Astrocyte (in vitro differentiated cells and primary cell): ENCODE measurements at regions not wholly inside any gene's neighbourhood (a gene's known extent, or its start where the extent isn't known, plus 50 kb on each side); places are given as distances from the start of the nearest gene placed in this dataset.

Source experiments
- DNase-seq: peaks from one replicate; pipeline ENCODE4 v3.0.0-alpha.2; 2010; ENCODE audit warnings: low read depth
- FAIRE-seq: peaks from 2 replicates; lab custom pipeline; 2011; peaks lifted over from hg19 to GRCh38; lab: Jason Lieb, UNC
- H2AFZ ChIP-seq: 2 replicates; pipeline ENCODE4 v1.6.0; 2012; ENCODE audit warnings: low read depth, low read length, inconsistent platforms
- H3K27ac ChIP-seq: 2 replicates; pipeline ENCODE4 v1.5.1; 2011; ENCODE audit warnings: low read depth, low read length, inconsistent platforms
- H3K27me3 ChIP-seq: 2 replicates; pipeline ENCODE4 v1.6.0; 2011; ENCODE audit warnings: low read length, inconsistent platforms; ENCODE audit not compliant: insufficient read depth
- H3K36me3 ChIP-seq: 2 replicates; pipeline ENCODE4 v1.5.1; 2011; ENCODE audit warnings: low read length, inconsistent platforms; ENCODE audit not compliant: insufficient read depth
- H3K4me1 ChIP-seq: 2 replicates; pipeline ENCODE4 v1.5.1; 2011; ENCODE audit warnings: low read length, inconsistent platforms; ENCODE audit not compliant: insufficient read depth
- H3K4me2 ChIP-seq: 2 replicates; pipeline ENCODE4 v1.6.0; 2012; ENCODE audit warnings: low read length, inconsistent platforms
- H3K4me3 ChIP-seq: 2 replicates; pipeline ENCODE4 v1.5.1; 2011; ENCODE audit warnings: low read depth, mild to moderate bottlenecking, low read length, inconsistent platforms; ENCODE audit not compliant: insufficient read depth
- H3K79me2 ChIP-seq: 2 replicates; pipeline ENCODE4 v1.6.0; 2012; ENCODE audit warnings: mild to moderate bottlenecking, low read length, inconsistent platforms; ENCODE audit not compliant: insufficient read depth
- H3K9ac ChIP-seq: 2 replicates; pipeline ENCODE4 v1.6.0; 2012; ENCODE audit warnings: mild to moderate bottlenecking, low read length, inconsistent platforms
- H3K9me3 ChIP-seq: 2 replicates; pipeline ENCODE4 v1.5.1; 2012; ENCODE audit warnings: low read depth, mild to moderate bottlenecking, low read length, inconsistent platforms; ENCODE audit not compliant: insufficient read depth
- H4K20me1 ChIP-seq: 2 replicates; pipeline ENCODE4 v1.6.0; 2012; ENCODE audit warnings: low read length, inconsistent platforms; ENCODE audit not compliant: insufficient read depth
- H3K27ac Mint-ChIP-seq: one replicate; pipeline ENCODE4 v1.8.0; 2021; ENCODE audit warnings: mild to moderate bottlenecking, mixed read lengths; ENCODE audit not compliant: unreplicated experiment
- H3K27me3 Mint-ChIP-seq: one replicate; pipeline ENCODE4 v1.8.0; 2021; ENCODE audit warnings: low read depth, mixed read lengths; ENCODE audit not compliant: unreplicated experiment
- H3K36me3 Mint-ChIP-seq: one replicate; pipeline ENCODE4 v1.8.0; 2021; ENCODE audit warnings: low read depth, mixed read lengths; ENCODE audit not compliant: unreplicated experiment
- H3K4me1 Mint-ChIP-seq: one replicate; pipeline ENCODE4 v1.8.0; 2021; ENCODE audit warnings: low read depth, mixed read lengths; ENCODE audit not compliant: unreplicated experiment
- H3K4me3 Mint-ChIP-seq: one replicate; pipeline ENCODE4 v1.8.0; 2021; ENCODE audit warnings: mild to moderate bottlenecking, moderate library complexity, mixed read lengths; ENCODE audit not compliant: unreplicated experiment
- H3K9me3 Mint-ChIP-seq: one replicate; pipeline ENCODE4 v1.8.0; 2021; ENCODE audit warnings: mild to moderate bottlenecking, mixed read lengths; ENCODE audit not compliant: unreplicated experiment
- CTCF ChIP-seq: IDR thresholded peaks from 2 replicates; pipeline ENCODE4 v1.5.1; 2011; ENCODE audit warnings: low read depth, mild to moderate bottlenecking, inconsistent platforms, low read length, moderate library complexity; ENCODE audit not compliant: insufficient read depth
- EZH2 ChIP-seq: IDR thresholded peaks from 2 replicates; pipeline ENCODE4 v1.6.1; 2012; ENCODE audit warnings: mild to moderate bottlenecking, low read length, inconsistent platforms; ENCODE audit not compliant: insufficient read depth

- H3K27ac Mint-ChIP-seq: no peak overlapping the region
- no peaks in the 10 kb centered on the region for H3K4me1 ChIP-seq
- no peaks in the 10 kb centered on the region for H3K9me3 ChIP-seq
- no peaks in the 10 kb centered on the region for H3K4me1 Mint-ChIP-seq
- TF ChIP-seq EZH2 (no peak), CTCF (no peak)
- no peak overlapping the region for H2AFZ ChIP-seq
- peaks cover 3% of the 10 kb centered on the region for H3K27me3 Mint-ChIP-seq
- no peak overlapping the region for H3K4me3 ChIP-seq
- no peak overlapping the region for H3K4me3 Mint-ChIP-seq
- no peak for FAIRE-seq
- no peak overlapping the region for H3K27ac ChIP-seq
- no peak overlapping the region for H3K9ac ChIP-seq
- no peaks in the 10 kb centered on the region for H4K20me1 ChIP-seq
- no peaks in the 10 kb centered on the region for H3K36me3 ChIP-seq
- DNase-seq: no peak
- no peak overlapping the region for H3K4me2 ChIP-seq
- H3K27me3 ChIP-seq: no peaks in the 10 kb centered on the region
- no peaks in the 10 kb centered on the region for H3K79me2 ChIP-seq
- peaks cover 9% of the 10 kb centered on the region for H3K9me3 Mint-ChIP-seq
- H3K36me3 Mint-ChIP-seq: no peaks in the 10 kb centered on the region
These were observed 427.0 kb upstream of the RBFOX1 start for GRCh38 chr16:6905601-6906000.

DNA sequence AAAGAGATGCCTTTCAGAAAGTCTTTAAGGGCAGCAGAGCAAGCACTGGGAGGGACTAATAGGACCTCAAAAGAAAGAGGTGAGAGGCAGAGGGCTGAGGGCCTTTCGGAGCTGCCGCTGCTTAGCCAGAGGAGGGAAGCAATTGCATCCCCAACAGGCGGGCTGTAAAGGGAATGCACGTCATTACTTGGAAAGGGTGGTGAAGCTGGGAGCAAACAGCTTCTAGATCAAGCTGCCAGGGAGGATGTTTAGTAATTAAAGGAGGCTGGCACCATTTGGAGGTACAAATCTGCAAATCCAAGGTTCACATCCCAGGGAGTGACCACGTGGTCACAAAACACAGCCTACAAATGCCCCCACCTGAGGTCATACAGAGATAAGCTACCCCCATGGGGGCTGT lies 429.0 kb upstream of the RBFOX1 start:
- Histone ChIP-seq H3K27me3 (no peaks in the 10 kb centered on the region), H3K9me3 (no peaks in the 10 kb centered on the region), H3K4me2 (no peak overlapping the region), H4K20me1 (no peaks in the 10 kb centered on the region), H3K9ac (no peak overlapping the region), H3K27ac (no peak overlapping the region), H3K36me3 (no peaks in the 10 kb centered on the region), H3K79me2 (no peaks in the 10 kb centered on the region), H2AFZ (no peak overlapping the region), H3K4me3 (no peak overlapping the region), H3K4me1 (no peaks in the 10 kb centered on the region)
- Mint-ChIP-seq H3K9me3 (peaks cover 4% of the 10 kb centered on the region), H3K4me1 (no peaks in the 10 kb centered on the region), H3K27ac (no peak overlapping the region), H3K4me3 (no peak overlapping the region), H3K36me3 (no peaks in the 10 kb centered on the region), H3K27me3 (peaks cover 3% of the 10 kb centered on the region)
- FAIRE-seq (no peak), DNase-seq (no peak)
- TF ChIP-seq EZH2 (no peak), CTCF (no peak)

- H3K9me3 Mint-ChIP-seq: peaks cover 2% of the 10 kb centered on the region
- no peaks in the 10 kb centered on the region for H4K20me1 ChIP-seq
These were observed 433.7 kb upstream of the RBFOX1 start for GRCh38 chr16:6898896-6899295.

More at GRCh38 chr16:6898896-6899295, 433.7 kb upstream of the RBFOX1 start:
- Mint-ChIP-seq H3K27me3 (peaks cover 3% of the 10 kb centered on the region), H3K4me1 (no peaks in the 10 kb centered on the region), H3K27ac (no peak overlapping the region), H3K4me3 (no peak overlapping the region), H3K36me3 (no peaks in the 10 kb centered on the region)
- Histone ChIP-seq H2AFZ (no peak overlapping the region), H3K9me3 (peaks cover 5% of the 10 kb centered on the region), H3K27me3 (no peaks in the 10 kb centered on the region), H3K4me2 (no peak overlapping the region), H3K27ac (no peak overlapping the region), H3K4me1 (no peaks in the 10 kb centered on the region), H3K36me3 (no peaks in the 10 kb centered on the region), H3K9ac (no peak overlapping the region), H3K4me3 (no peak overlapping the region), H3K79me2 (no peaks in the 10 kb centered on the region)
- TF ChIP-seq EZH2: no peak
- no peak for TF ChIP-seq CTCF
- DNase-seq (no peak), FAIRE-seq (no peak)
